Endothelial cell of umbilical vein (primary cell): ENCODE measurements at regions not wholly inside any gene's neighbourhood (a gene's known extent, or its start where the extent isn't known, plus 50 kb on each side); places are given as distances from the start of the nearest gene placed in this dataset.

Experiments used
- BruUV-seq: library from RNA; stranded (reverse); fragments of 400-500 nt; replicated peaks from 2 replicates; lab custom pipeline; 2021; lab: Mats Ljungman, UMichigan
- CTCF ChIA-PET: fragments of 300-600, 350-600 bp; sonication (Branson Sonifier 250); formaldehyde crosslinking; loops from one replicate; lab custom pipeline; 2021; ENCODE audit warnings: antibody characterized with exemption, inconsistent platforms; lab: Charles Lee
- POLR2A ChIA-PET: fragments of 300-600, 350-600 bp; sonication (Branson Sonifier 250); formaldehyde crosslinking; loops from one replicate; lab custom pipeline; 2021; ENCODE audit warnings: antibody characterized with exemption, inconsistent platforms; lab: Charles Lee
- DNase-seq: peaks from one replicate; pipeline ENCODE4 v3.0.0-alpha.2; 2011; ENCODE audit warnings: low read depth, low spot score
- FAIRE-seq: peaks from 2 replicates; lab custom pipeline; 2011; peaks lifted over from hg19 to GRCh38; lab: Jason Lieb, UNC
- H2AFZ ChIP-seq: 2 replicates; pipeline ENCODE4 v1.6.0; 2012; ENCODE audit warnings: low read depth, low read length, control low read depth, inconsistent platforms
- H3K27ac ChIP-seq: 2 replicates; pipeline ENCODE4 v1.5.1; 2011; ENCODE audit warnings: low read depth, mild to moderate bottlenecking, control low read depth, low read length, moderate library complexity; ENCODE audit not compliant: insufficient read depth
- H3K27me3 ChIP-seq, 2 experiments: 2 replicates each; pipeline versions ENCODE4 v1.6.0 to v1.6.1; 2011; ENCODE audit warnings: low read length in 2 of 2, mixed read lengths in 1 of 2; ENCODE audit not compliant: control insufficient read depth in 2 of 2, insufficient read depth in 2 of 2
- H3K36me3 ChIP-seq, 2 experiments: 2 replicates in 1 of 2; 3 replicates in 1 of 2; pipeline ENCODE4 v1.5.1; 2011; ENCODE audit warnings: low read length in 2 of 2, mild to moderate bottlenecking in 1 of 2, moderate library complexity in 1 of 2; ENCODE audit not compliant: control insufficient read depth in 2 of 2, insufficient read depth in 2 of 2; ENCODE audit errors: extremely low read depth in 1 of 2
- H3K4me1 ChIP-seq: 3 replicates; pipeline ENCODE4 v1.5.1; 2011; ENCODE audit warnings: mild to moderate bottlenecking, low read length; ENCODE audit not compliant: control insufficient read depth, insufficient read depth; ENCODE audit errors: extremely low read depth
- H3K4me2 ChIP-seq: 2 replicates; pipeline ENCODE4 v1.6.1; 2011; ENCODE audit warnings: low read length, control low read depth, mixed read lengths; ENCODE audit not compliant: insufficient read depth
- H3K4me3 ChIP-seq, 3 experiments: fragments of 200-600 bp in 1 of 3; sonication (generic), shearing (Covaris generic) in 1 of 3; replicated peaks in 1 of 3; 2 replicates each; pipeline ENCODE4 v1.5.1; 2011 to 2016; ENCODE audit warnings: control low read depth in 3 of 3, low read length in 3 of 3, mild to moderate bottlenecking in 2 of 3, inconsistent platforms in 1 of 3, low read depth in 1 of 3, moderate library complexity in 1 of 3; ENCODE audit not compliant: insufficient read depth in 1 of 3
- H3K79me2 ChIP-seq: 2 replicates; pipeline ENCODE4 v1.6.0; 2012; ENCODE audit warnings: low read length, inconsistent platforms; ENCODE audit not compliant: control insufficient read depth, insufficient read depth
- H3K9ac ChIP-seq: replicated peaks from 2 replicates; pipeline ENCODE3; 2011; ENCODE audit warnings: low read length, control low read depth; ENCODE audit not compliant: insufficient read depth; ENCODE audit errors: extremely low read depth
- H3K9me1 ChIP-seq: replicated peaks from 3 replicates; pipeline ENCODE4 v1.6.0; 2011; ENCODE audit warnings: mild to moderate bottlenecking, low read length; ENCODE audit not compliant: control insufficient read depth, insufficient read depth; ENCODE audit errors: extremely low read depth
- H3K9me3 ChIP-seq: replicated peaks from 2 replicates; pipeline ENCODE4 v1.5.1; 2012; ENCODE audit warnings: low read length, inconsistent platforms; ENCODE audit not compliant: control insufficient read depth, insufficient read depth
- H4K20me1 ChIP-seq: replicated peaks from 2 replicates; pipeline ENCODE3; 2011; ENCODE audit warnings: mild to moderate bottlenecking, low read length; ENCODE audit not compliant: control insufficient read depth, insufficient read depth; ENCODE audit errors: extremely low read depth
- EZH2 ChIP-seq: IDR thresholded peaks from 2 replicates; pipeline ENCODE4 v1.6.1; 2012; ENCODE audit warnings: borderline replicate concordance, low read depth, mild to moderate bottlenecking, moderate library complexity, low read length, inconsistent platforms; ENCODE audit not compliant: severe bottlenecking
- FOS ChIP-seq: IDR thresholded peaks from 2 replicates; pipeline ENCODE4 v1.6.1; 2011; ENCODE audit warnings: mild to moderate bottlenecking, low read length, moderate library complexity, borderline replicate concordance; ENCODE audit not compliant: insufficient read depth
- GATA2 ChIP-seq: IDR thresholded peaks from 2 replicates; pipeline ENCODE4 v1.7.0; 2011; ENCODE audit warnings: low read depth, mild to moderate bottlenecking, moderate library complexity, mixed read lengths, low read length; ENCODE audit not compliant: insufficient read length, insufficient read depth
- JUN ChIP-seq: IDR thresholded peaks from 2 replicates; pipeline ENCODE4 v1.6.1; 2011; ENCODE audit warnings: borderline replicate concordance, low read depth; ENCODE audit not compliant: insufficient read length, insufficient read depth
- MYC ChIP-seq: IDR thresholded peaks from one replicate; pipeline ENCODE4 v1.6.1; 2011; ENCODE audit warnings: mild to moderate bottlenecking, low read depth, low read length
- POLR2A ChIP-seq: IDR thresholded peaks from 2 replicates; pipeline ENCODE4 v1.6.1; 2012; ENCODE audit warnings: low read depth, mild to moderate bottlenecking, control low read depth, low read length
- POLR2AphosphoS5 ChIP-seq: IDR thresholded peaks from 2 replicates; pipeline ENCODE4 v1.6.1; 2012; ENCODE audit warnings: low read depth, mild to moderate bottlenecking, control low read depth, low read length, moderate library complexity; ENCODE audit not compliant: insufficient read depth
- dilution Hi-C: fragments of 300-500 bp; cut with MboI; formaldehyde crosslinking; loops from one replicate; pipeline ENCODE4 v1.15.0; 2019; ENCODE audit warnings: low sequenced_read_pairs; ENCODE audit not compliant: extremely low pct_ligation_motif_present
- intact Hi-C: fragments of 100-400 bp; cut with micrococcal nuclease; formaldehyde crosslinking; loops from one replicate; pipeline ENCODE4 v1.10.0; 2022
- TF ChIP-seq, protein P1 (sequence below): IDR thresholded peaks from 2 replicates; pipeline ENCODE4 v1.6.1; 2011; ENCODE audit not compliant: insufficient read depth, insufficient read length
- TF ChIP-seq, protein P2 (sequence below), 2 donors: IDR thresholded peaks; 1 replicate in 1 of 2; 2 replicates in 1 of 2; pipeline ENCODE4 v1.5.1; 2011; ENCODE audit warnings: low read length in 2 of 2, mild to moderate bottlenecking in 2 of 2, moderate library complexity in 2 of 2, control low read depth in 1 of 2, inconsistent platforms in 1 of 2, low read depth in 1 of 2; ENCODE audit not compliant: insufficient read depth in 1 of 2; ENCODE audit errors: extremely low read depth in 1 of 2

DNA sequence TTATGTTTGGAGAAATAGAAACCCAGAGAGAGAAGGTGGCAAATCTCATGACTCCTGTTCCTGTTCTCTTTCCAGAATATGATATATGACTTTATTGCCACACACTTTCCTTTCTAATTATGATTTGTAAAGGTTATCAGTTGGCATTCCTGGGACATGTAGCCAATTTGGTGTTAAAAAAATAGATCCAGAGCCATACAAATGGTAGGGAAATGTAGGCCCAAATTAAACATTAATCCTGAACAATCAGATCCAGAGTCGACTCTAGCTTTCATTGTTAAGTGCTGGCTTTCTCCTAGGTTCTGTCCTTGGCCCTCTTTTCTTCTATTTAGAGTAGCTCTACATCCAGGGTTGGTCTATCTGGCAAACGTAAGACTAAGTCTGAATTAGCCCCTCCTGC, 69.8 kb upstream of the LONRF3 start:
- no TSS peak for BruUV-seq
- no peaks in the 10 kb centered on the region for H3K36me3 ChIP-seq
- no peaks in the 10 kb centered on the region for H3K9me3 ChIP-seq
- FAIRE-seq (no peak), DNase-seq (no peak)
- intact Hi-C loops: no loop called here
- H4K20me1 ChIP-seq: no peaks in the 10 kb centered on the region
- no peaks in the 10 kb centered on the region for H3K79me2 ChIP-seq
- no peaks in the 10 kb centered on the region for H3K9me1 ChIP-seq
- POLR2A ChIA-PET: no interaction called here
- H3K4me2 ChIP-seq: no peak overlapping the region
- H2AFZ ChIP-seq: no peak overlapping the region
- H3K27ac ChIP-seq: no peak overlapping the region
- no peak overlapping the region for H3K9ac ChIP-seq
- no peak for TF ChIP-seq JUN
- TF ChIP-seq POLR2A: no peak
- TF ChIP-seq POLR2AphosphoS5: no peak
- TF ChIP-seq EZH2: no peak
- no peak for TF ChIP-seq GATA2
- TF ChIP-seq, protein P1, sequence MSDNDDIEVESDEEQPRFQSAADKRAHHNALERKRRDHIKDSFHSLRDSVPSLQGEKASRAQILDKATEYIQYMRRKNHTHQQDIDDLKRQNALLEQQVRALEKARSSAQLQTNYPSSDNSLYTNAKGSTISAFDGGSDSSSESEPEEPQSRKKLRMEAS: no peak
- no peak for TF ChIP-seq MYC
- TF ChIP-seq FOS: no peak
- TF ChIP-seq, protein P2, sequence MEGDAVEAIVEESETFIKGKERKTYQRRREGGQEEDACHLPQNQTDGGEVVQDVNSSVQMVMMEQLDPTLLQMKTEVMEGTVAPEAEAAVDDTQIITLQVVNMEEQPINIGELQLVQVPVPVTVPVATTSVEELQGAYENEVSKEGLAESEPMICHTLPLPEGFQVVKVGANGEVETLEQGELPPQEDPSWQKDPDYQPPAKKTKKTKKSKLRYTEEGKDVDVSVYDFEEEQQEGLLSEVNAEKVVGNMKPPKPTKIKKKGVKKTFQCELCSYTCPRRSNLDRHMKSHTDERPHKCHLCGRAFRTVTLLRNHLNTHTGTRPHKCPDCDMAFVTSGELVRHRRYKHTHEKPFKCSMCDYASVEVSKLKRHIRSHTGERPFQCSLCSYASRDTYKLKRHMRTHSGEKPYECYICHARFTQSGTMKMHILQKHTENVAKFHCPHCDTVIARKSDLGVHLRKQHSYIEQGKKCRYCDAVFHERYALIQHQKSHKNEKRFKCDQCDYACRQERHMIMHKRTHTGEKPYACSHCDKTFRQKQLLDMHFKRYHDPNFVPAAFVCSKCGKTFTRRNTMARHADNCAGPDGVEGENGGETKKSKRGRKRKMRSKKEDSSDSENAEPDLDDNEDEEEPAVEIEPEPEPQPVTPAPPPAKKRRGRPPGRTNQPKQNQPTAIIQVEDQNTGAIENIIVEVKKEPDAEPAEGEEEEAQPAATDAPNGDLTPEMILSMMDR (IDR thresholded peaks at IDR 0.05; ENCODE audit: extremely low read depth in 1 of 2, insufficient read depth in 1 of 2, low read depth in 1 of 2, low read length in 2 of 2): no peak
- CTCF ChIA-PET: interaction anchor here (0.9 kb wide), 1 partner anchor 248 kb away, joined by 3 read pairs; no protein-coding TSS in a partner anchor
- H3K4me1 ChIP-seq: no peaks in the 10 kb centered on the region
- no peaks in the 10 kb centered on the region for H3K27me3 ChIP-seq
- no peak overlapping the region for H3K4me3 ChIP-seq
- dilution Hi-C loops: no loop called here
